ENCODE measurements at regions not wholly inside any gene's neighbourhood (a gene's known extent, or its start where the extent isn't known, plus 50 kb on each side); places are given as distances from the start of the nearest gene placed in this dataset.
"Not testable (repeated sequence)": the region's sequence is repeated elsewhere in the genome, so short reads cannot be mapped to it uniquely, and the experiment has no call there.

GRCh38 chr6:164750128-164750527 is 559.3 kb downstream of the C6orf118 start:
- no peaks in the 10 kb centered on the region for H3K36me3 ChIP-seq
- no peaks in the 10 kb centered on the region for H3K27me3 ChIP-seq
- DNase-seq, result no peak
- no peak for TF ChIP-seq CTCF (IDR thresholded peaks at IDR 0.05)
- no peaks in the 10 kb centered on the region for H3K9me3 ChIP-seq
- ATAC-seq, result no peak
- no peak overlapping the region for H3K27ac ChIP-seq
- H3K4me1 ChIP-seq, result no peaks in the 10 kb centered on the region
- H3K4me3 ChIP-seq, result no peak overlapping the region
- intact Hi-C loops (cut with DNase I), result no loop called here

GRCh38 chr6:164749221-164750064 is 560.0 kb downstream of the C6orf118 start:
- no peak for ATAC-seq
- Histone ChIP-seq H3K27me3 (no peaks in the 10 kb centered on the region), H3K4me3 (no peak overlapping the region), H3K9me3 (no peaks in the 10 kb centered on the region), H3K36me3 (no peaks in the 10 kb centered on the region), H3K4me1 (no peaks in the 10 kb centered on the region), H3K27ac (no peak overlapping the region)
- intact Hi-C loops (cut with DNase I), result no loop called here
- no peak for TF ChIP-seq CTCF (IDR thresholded peaks at IDR 0.05)
- no peak for DNase-seq

- Histone ChIP-seq H3K27ac (no peak overlapping the region), H3K4me3 (no peak overlapping the region), H3K9me3 (no peaks in the 10 kb centered on the region), H3K4me1 (no peaks in the 10 kb centered on the region), H3K36me3 (no peaks in the 10 kb centered on the region), H3K27me3 (no peaks in the 10 kb centered on the region)
- ATAC-seq (no peak), DNase-seq (no peak)
- intact Hi-C loops (cut with DNase I), result no loop called here
- TF ChIP-seq CTCF (IDR thresholded peaks at IDR 0.05), result no peak
These were observed 565.1 kb downstream of the C6orf118 start for GRCh38 chr6:164744301-164744700.

- TF ChIP-seq CTCF (IDR thresholded peaks at IDR 0.05), result no peak
- no peaks in the 10 kb centered on the region for H3K4me1 ChIP-seq
These were observed 567.4 kb downstream of the C6orf118 start for GRCh38 chr6:164741938-164742451.

GRCh38 chr6:164736090-164736489 is 573.3 kb downstream of the C6orf118 start:
- H3K27ac ChIP-seq; intact Hi-C loops (cut with DNase I); H3K27me3 ChIP-seq; ATAC-seq; DNase-seq; H3K4me3 ChIP-seq; H3K9me3 ChIP-seq; H3K36me3 ChIP-seq; H3K4me1 ChIP-seq: not testable (repeated sequence)

More at GRCh38 chr6:164741938-164742451, 567.4 kb downstream of the C6orf118 start:
- Histone ChIP-seq H3K27ac (no peak overlapping the region), H3K27me3 (no peaks in the 10 kb centered on the region), H3K9me3 (no peaks in the 10 kb centered on the region), H3K36me3 (no peaks in the 10 kb centered on the region), H3K4me3 (no peak overlapping the region)
- DNase-seq, result no peak
- ATAC-seq, result no peak
- intact Hi-C loops (cut with DNase I), result no loop called here

- H3K4me1 ChIP-seq, result no peaks in the 10 kb centered on the region
- TF ChIP-seq CTCF (IDR thresholded peaks at IDR 0.05), result no peak
- H3K27me3 ChIP-seq, result no peaks in the 10 kb centered on the region
- intact Hi-C loops (cut with DNase I), result no loop called here
- no peaks in the 10 kb centered on the region for H3K36me3 ChIP-seq
- ATAC-seq, result no peak
- H3K9me3 ChIP-seq, result no peaks in the 10 kb centered on the region
- DNase-seq, result no peak
- H3K4me3 ChIP-seq, result no peak overlapping the region
- no peak overlapping the region for H3K27ac ChIP-seq
These were observed 577.9 kb downstream of the C6orf118 start for GRCh38 chr6:164731539-164731938.
